ENCODE measurements at regions not wholly inside any gene's neighbourhood (a gene's known extent, or its start where the extent isn't known, plus 50 kb on each side); places are given as distances from the start of the nearest gene placed in this dataset.
"Not testable (repeated sequence)": the region's sequence is repeated elsewhere in the genome, so short reads cannot be mapped to it uniquely, and the experiment has no call there.

DNA sequence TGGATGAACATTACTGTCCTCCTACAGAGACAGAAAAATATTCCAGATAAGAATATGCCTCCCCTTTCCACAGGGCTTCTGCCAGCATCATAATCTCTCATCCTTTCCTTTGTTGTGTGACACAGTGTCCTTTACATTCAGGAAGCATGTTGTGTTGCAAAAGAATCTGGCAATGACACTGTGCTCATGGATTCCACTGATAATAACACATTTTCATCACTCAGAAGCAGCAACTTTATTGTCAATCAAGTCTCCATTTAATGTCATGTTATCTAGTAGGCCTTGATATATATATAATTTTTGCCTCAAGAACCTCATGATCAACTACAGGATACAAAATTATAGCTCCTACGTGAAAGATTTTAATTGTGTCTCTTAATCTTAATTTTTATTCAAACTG, 833.9 kb downstream of the FSTL5 start:
- DNase-seq: no peak

DNA sequence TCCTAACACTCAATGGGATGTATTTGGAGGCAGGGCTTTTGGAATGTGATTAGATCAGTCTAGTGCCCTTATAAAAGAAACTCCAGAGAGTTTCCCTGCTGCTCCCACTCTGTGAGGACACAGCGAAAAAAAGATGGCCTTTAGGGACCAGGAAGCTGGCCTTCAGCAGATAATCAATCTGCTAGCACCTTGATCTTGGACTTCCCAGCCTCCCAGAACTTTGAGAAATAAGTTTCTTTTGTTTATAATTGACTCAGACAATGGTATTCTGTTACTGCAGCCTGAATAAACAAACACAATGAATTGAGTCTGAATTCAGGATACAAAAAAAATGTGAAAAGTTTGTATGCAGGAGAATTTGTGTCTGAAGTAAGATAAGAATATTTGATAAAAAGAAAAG, 842.1 kb downstream of the FSTL5 start:
- DNase-seq: no peak

DNA sequence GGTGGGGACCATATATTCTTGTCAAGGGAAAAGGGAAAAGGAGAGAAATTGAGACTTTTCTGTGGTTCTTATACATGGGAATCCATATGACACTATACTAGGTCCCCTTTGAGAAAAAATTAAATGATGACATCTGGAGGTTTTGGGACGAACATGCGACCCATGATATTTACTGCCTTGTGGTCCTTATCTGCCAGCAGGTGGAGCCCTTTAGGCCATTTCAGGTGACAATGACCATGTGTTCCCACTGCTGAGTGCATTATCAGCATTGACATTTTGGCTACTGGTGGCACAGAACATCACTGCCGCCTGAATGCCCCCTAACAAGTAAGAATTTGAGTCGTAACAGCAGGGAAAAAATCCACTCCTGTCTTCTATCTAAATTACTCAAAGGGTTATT, 843.4 kb downstream of the FSTL5 start:
- DNase-seq: no peak

DNA sequence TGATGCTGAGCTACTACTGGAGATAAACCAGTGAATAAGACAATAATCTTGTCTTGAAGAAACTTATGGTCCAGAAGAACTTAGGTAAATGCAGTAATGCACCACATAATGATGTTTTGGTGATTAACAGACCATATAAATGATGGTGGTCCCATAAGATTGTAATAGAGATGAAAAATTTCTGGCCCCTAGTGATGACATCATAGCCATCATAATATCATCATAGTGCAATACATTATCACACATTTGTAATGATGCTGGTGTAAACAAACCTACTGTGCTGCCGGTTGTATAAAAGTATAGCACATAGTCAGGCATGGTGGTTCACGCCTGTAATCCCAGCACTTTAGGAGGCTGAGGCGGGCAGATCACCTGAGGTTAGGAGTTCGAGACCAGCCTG, 846.8 kb downstream of the FSTL5 start:
- DNase-seq: no peak

DNA sequence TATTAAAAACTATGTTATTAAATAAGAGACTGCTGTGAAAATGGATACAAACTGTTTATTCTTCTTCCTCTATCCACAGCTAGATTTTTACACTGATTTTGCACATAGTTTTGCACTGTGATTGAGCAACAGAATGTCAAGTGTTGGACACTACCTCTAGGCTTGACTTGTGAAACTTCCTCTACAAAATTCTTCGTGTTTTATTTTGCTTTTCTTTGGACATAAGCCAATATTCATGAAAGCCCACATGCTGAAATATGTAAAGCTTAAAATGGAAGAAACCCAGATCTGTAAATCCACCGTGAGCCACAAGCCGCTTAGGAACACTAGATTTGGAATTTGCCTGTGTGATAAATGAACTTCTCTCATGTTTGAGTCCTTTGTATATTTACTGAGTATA, 849.4 kb downstream of the FSTL5 start:
- no peak for DNase-seq

DNA sequence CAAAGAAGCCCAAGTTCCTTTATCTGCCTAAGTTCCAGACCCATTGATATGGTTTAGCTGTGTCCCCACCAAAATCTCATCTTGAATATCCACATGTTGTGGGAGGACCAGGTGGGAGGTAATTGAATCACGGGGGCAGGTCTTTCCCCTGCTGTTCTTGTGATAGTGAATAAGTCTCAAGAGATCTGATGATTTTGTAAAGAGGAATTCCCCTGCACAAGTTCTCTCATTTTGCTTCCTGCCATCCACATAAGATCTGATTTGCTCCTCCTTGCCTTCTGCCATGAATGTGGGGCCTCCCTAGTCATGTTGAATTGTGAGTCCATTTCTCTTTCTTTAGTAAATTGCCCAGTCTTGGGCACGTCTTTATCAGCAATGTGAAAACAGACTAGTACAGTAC, 860.2 kb downstream of the FSTL5 start:
- DNase-seq: no peak

DNA sequence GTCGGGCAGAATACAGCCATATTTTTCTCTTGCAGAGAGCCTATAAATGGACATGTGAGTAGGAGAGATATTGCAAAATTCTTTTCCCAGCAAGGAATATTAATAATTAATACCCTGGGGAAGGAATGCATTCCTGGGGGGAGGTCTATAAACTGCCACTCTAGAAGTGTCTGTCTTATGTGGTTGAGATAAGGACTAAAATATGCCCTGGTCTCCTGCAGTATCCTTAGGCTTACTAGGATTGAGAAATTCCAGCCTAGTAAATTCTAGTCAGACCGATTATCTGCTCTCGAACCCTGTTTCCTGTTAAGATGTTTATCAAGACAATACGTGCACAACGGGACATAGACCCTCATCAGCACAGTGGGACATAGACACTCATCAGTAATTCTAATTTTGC, 872.6 kb downstream of the FSTL5 start:
- DNase-seq: no peak

DNA sequence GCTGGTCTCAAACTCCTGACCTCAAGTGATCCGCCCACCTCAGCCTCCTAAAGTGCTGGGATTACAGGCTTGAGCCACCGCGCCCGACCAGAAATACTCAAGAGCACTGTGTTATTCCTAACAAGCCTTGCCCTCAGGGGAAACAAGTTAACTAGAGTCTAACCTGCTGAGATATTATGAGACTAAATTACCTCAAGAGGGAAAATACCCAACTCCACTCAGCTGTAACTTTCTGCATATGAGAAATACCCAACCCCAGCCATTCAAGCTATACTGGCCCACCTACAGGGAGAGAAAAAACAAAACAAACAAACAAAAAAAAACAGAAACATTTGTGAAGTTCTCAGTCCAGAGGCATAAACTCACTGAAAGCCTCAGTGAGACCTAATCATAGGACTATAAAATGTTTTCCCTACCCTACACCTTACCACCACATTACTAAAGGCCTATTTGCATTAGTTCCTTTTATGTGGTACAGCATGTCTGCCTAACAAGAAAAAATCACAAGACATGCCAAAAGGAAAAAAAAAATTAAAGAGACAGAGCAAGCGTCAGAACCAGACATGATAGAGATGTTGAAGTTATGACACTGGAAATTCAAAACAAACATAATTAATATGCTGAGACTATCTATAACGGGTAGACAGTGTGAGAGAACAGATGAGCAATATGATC, 876.0 kb downstream of the FSTL5 start:
- DNase-seq: no peak

DNA sequence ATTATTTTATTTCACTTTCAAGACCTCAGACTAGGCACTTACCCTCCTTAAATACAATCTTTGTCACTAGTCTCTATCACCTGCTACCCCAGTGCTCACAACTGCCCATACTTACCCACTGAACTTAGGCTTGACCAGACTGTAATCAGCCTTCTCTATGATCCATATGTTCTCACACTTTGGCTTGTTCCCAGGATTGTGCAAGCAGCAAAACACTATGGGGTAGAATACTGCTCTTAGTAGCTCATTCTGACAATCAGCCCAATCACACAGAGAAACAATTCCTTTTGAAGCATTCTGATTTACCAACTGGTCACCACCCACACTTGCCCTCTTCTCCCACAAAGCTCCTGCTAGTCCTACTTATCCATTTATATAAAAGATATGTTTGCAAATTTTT, 878.3 kb downstream of the FSTL5 start:
- DNase-seq: no peak

DNA sequence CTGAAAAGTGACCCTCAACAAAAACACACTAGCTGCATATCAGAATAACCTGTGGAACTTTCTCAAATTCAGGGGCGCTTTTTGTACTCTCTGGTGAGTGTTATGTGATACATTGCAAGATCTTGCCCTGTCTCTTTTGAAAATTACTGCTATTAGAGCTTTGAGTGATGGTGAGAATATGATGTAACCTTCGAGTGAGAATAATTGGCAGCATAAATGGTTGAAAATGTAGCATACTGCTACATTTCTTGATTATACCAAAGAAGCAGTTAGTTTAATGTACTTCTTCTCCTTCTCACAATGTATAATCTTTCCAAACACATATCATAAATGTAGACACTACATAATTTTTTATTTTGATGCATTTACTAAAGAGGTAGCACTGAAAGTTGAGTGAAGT, 882.9 kb downstream of the FSTL5 start:
- no peak for DNase-seq

DNA sequence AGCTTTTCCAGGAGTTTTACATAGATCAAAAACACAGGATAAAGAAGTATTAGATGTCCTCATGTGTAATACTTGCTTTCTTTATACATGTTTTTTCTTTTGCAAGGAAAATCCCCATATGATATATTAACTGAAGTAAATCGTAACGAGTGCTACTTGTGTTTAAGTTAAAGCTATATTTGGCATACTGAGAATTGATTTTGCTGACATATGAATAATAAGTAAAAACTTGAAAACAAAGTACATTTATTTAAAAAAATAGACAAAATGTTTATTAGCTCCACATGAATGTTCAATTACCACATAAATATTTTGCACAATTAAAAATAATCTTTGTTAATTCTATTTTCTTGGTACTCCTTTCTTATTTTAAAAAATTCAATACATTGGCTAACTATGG, 884.7 kb downstream of the FSTL5 start:
- DNase-seq: no peak

DNA sequence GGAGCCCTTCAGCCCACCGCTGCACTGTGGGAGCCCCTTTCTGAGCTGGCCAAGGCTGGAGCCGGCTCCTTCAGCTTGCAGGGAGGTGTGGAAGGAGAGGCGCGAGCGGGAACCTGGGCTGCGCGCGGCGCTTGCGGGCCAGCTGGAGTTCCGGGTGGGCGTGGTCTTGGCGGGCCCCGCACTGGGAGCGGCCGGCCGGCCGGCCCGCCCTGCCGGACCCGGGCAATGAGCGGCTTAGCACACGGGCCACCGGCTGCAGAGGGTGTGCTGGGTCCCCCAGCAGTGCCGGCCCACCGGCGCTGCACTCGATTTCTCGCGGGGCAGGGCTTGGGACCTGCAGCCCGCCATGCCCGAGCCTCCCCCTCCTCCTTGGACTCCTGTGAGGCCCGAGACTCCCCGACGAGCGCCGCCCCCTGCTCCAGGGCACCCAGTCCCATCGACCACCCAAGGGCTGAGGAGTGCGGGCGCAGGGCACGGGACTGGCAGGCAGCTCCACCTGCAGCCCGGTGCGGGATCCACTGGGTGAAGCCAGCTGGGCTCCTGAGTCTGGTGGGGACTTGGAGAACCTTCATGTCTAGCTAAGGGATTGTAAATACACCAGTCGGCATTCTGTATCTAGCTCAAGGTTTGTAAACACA, 886.5 kb downstream of the FSTL5 start:
- not testable (repeated sequence) for DNase-seq

DNA sequence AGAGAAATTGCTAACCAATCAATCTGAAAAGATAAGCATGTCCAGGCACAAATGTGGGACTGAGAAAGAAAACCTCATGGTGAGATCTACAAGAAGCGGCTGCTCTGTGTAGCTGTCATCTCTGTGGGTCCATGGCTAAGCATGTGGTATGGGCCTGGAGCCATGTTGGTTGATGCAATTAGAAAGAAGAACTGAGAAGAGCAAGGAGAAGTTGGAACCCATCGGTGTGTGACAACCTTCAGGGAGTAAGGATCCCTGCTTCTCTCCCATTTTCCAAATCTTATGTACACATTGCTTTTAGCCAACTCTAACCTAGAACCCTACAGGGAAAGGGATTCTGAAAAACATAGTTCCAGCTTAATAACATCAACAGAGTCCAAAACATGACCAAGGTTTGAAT, 890.2 kb downstream of the FSTL5 start:
- DNase-seq: no peak

DNA sequence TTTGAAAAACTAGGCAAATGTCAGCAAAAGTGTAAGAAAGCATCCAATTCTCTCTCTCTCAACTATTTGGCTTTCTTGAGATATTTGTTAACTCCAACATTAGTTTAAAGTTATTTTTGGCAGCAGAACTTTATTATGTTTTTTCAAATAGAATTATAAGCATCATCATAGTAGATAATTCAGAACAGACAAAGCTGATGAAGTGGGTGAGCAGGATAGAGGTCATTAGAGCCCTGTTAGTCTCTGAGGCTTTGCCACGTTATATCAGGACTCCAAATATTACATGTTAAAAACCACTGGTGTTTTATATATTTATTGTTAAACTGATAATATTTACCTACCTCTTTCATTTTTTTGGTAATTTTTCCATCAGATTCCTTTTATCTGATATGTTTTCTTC, 903.0 kb downstream of the FSTL5 start:
- no peak for DNase-seq

DNA sequence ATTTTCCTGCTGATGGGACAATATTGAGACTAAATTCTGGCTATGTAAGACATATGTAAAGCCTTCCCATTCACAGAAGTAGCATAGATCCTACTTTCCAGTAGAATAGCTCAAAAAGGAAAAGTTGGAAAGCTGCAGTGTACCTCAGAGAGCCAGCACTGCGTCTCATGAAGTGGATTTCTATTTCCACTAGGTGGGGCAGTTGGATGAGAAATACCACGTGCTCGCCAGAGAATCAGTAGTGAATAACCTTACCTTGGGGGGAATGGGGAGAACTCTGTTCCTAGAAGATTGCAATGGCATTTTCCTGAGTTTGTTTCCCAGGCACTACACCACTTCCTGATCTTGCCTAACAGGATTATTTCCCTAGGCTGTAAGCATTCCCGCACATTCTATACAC, 907.1 kb downstream of the FSTL5 start:
- peak in 1 of 51 donors; percentile 0 for DNase-seq

DNA sequence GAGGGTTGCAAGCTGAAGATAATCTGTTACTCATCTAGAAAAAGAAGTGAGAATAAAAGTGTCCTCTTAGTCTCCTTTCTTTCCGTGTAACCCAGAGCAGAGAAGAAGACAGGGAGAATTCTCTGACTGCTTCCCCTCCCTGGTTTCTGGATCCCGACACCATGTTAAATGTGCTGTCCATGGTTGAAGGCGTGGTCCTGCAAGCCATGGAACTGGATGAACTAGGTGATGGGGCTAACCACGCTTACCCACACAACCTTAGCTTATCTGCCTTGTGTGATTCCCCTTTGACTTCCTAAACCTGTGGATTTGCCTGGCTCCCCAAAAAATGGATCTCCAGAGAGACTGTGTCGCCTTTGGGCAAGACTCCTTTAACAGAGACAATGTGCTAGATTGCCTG, 907.6 kb downstream of the FSTL5 start:
- no peak for DNase-seq

DNA sequence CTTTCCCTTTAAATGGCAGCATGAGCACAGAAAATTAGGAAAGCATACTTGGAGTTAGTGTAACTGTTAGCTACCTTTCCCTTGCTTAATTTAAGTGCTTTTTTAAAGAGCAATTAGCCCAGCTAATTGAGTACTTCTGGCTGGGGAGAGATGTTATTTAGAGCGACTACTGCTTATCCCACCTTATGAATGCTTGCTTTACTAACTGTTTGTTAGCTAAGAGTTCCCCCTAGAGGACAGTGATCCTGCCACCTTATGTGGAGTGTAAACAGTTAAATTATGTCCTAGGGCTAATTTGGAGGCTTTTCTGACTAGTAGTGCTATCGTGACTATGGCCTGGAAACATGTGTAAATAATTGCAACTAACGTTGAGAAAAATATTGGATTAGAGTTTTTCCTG, 909.4 kb downstream of the FSTL5 start:
- no peak for DNase-seq

DNA sequence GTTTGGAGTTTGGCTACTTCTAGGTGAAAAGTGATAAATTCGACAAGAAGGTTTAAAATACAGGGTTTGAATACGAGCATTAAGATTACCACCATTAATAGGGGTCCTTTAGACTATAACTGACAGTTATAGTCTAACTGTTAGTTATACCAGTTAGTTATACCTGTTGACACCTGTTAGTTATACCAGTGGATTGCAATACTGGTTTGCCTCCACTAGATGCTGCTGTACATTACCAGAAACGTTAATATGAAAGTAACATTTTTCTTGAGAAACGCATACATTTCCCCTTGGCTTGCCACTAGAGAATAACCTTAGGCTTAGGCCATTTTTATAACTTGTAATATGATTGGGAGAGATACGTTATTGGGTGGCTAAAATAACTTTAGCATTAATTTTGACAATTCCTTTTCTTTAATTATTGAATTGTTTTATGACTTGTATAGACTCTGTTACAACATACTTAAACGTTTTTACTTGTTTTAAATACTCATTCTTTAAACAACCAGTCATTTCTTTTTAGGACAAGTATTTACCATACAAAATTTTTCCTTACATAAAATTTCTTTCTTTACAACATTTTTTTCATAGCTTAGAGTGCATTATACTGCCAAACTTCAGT, 911.2 kb downstream of the FSTL5 start:
- DNase-seq: no peak

DNA sequence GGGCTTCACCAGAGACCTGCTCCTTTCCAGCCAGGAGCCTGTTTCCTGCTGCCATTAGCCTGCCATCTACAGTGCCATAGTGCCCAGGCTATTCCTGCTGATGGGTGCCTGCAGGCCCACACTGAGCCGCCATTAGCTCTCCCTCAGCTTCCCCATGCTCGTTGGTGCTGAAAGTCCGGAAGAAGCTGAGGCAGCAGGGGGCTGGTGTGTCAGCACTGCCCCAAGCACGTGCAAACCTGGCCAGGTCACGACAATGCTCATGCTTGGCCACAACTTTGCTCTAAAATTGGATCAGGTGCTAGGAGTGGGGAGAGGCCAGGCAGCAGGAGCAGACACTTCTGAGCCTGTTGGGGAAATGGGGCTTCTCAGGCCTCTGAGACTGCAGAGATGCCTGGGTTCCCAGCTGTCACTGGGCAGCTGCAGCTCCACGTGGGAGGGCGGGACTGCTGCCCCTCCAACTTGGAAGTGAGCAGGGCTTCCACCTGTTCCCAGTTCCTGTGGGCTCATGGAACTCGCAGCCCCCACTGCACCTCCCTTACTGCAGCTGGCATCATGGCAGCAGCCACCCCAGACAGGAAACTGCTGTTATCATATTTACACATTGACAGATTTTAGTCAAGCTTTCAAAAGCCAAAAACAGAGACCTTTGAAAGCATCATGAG, 913.9 kb downstream of the FSTL5 start:
- no peak for DNase-seq

DNA sequence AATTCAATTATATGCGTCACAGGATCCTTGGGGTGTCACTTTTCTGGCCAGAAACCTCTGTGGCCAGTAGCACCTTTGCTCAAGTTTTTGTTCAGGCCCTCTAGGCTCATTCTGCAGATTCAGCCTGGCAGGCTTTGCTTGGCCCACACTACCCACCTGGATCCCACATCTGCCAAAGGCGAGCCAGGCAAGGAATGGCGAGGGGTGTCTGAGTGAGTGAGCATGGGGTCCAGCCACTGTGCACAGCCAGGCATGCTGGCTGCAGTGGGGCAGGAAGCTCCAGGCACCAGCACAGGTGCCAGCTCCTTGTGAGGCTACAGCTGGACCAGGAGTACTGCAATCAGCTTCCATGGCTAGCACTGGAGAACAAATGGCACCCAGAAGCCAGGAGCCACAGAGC, 914.9 kb downstream of the FSTL5 start:
- DNase-seq: no peak

DNA sequence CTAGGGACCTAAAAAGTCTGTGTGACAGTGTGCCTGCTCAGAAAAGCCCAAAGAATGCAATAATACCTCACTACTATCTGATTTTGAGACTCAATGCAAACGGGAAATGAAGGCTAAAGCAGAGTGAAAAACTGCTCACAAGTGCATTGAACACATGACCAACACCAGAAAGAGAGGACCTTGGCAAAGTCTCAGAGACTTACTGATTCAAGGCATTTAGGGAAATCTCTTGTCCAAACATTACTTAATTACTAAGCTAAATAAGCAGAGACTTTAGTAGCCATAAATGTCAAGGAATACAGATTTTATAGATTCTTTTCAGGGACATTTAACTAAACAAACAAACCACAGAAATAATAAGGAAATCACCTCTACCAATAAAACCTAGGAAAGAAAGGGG, 916.0 kb downstream of the FSTL5 start:
- no peak for DNase-seq

DNA sequence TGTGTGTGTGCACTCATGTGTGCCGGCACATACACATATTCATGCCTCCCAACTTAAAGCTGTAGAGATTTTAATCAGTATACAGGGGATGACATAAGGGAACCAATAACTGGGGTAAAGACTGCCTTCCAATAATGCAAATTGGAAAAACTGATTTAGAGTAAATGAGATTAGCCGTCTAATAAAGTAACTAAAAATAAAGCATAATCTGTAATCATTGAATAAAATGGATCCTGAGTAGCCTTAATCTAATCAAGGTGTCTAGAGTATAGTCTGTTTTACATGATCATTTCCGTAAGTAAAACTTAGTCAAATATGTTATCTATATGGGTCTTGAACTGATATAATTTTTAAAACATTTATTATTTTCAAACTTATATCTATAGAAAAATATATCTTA, 925.8 kb downstream of the FSTL5 start:
- no peak for DNase-seq

DNA sequence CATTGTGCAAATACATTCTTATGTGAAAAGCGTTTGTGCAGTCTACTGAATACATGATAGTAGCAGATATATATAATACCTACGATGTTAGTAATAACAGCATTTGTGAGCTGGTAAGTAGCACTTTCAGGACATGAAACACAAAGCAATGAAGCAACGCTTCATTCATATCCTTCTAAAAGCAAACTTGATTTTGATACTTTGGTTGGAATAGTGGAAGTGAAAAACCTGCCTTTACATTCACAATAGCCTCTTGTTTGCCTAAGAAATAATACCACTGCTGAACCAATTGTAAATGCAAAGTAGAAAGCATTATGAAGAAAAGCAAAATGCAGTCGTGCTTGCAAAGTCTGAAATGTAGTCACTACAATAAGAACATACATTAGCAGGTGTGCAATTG, 926.3 kb downstream of the FSTL5 start:
- no peak for DNase-seq

All from hypothalamus (tissue), 51 donors.